GM18873 (cell line): ENCODE measurements at regions not wholly inside any gene's neighbourhood (a gene's known extent, or its start where the extent isn't known, plus 50 kb on each side); places are given as distances from the start of the nearest gene placed in this dataset.
"Not testable (repeated sequence)": the region's sequence is repeated elsewhere in the genome, so short reads cannot be mapped to it uniquely, and the experiment has no call there.

Source experiments
- ATAC-seq: cut with Tn5 transposase; IDR thresholded peaks from one replicate; pipeline ENCODE4 v1.9.1; 2021; ENCODE audit warnings: mild to moderate bottlenecking, moderate library complexity, moderate number of reproducible peaks; ENCODE audit not compliant: unreplicated experiment, low FRiP score

DNA sequence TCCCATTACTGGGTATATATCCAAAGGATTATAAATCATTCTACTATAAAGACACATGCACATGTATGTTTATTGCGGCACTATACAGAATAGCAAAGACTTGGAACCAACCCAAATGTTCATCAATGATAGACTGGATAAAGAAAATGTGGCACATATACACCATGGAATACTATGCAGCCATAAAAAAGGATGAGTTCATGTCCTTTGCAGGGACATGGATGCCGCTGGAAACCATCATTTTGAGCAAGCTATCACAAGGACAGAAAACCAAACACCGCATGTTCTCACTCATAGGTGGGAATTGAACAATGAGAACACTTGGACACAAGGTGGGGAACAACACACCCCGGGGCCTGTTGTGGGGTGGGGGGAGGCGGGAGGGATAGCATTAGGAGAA, 57.0 kb upstream of the NEUROD1 start:
- ATAC-seq, result not testable (repeated sequence)

DNA sequence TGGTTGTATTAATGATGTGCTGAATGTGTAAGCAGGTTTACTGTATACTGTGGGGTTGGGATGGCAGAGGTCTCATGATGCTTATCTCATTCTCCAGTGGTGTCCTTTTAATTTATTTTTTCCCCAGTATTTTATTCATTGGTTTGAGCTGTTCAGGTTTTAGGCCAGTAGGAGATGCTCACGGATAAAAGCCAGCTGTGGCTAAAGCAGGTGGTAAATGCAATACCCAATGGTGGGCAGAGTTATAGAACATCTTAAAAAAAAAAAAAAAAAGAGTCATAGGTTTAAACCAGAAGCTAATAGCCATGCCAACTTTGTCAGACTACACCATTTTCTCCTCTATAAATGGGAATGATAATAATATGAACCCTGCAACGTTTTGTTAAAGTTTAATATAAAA, 57.8 kb upstream of the NEUROD1 start:
- ATAC-seq, result no peak

DNA sequence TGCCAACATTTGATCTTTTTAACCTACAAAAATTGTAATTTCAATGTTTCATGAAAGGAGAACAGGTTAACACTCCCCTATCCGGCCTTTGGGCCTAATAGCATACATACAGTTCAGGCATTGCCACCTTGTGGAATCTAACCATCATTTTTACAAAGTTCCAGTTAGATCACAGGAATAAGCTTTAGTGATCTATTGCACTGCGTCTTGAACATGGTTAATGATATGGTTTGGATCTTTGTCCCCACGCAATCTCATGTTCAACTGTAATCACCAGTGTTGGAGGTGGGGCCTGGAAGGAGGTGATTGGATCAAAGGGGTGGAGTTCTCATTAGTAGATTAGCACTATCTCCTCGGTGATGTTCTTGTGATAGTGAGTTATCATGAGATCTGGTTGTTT, 58.2 kb upstream of the NEUROD1 start:
- ATAC-seq, result no peak

DNA sequence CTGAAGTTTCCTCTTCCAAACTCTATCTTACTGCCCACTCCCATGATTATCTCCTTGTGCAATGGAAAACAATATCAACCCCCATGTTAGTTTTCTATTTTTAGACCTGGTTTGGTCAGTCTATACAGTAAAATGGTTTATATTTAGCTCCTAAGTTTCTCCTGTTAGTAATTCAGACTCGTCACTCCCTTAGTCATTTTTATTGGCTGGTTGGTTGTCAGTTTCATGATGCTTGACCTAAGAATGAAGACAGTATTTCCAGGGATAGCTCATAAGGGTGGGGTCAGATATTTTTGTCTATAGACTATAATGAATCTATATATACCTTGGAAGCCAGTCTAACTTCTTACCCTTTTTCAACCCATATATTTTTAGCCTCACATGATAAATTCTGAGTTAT, 61.4 kb upstream of the NEUROD1 start:
- no peak for ATAC-seq

GRCh38 chr2:181742361-181742760, 62.0 kb upstream of the NEUROD1 start:
- ATAC-seq, result no peak

GRCh38 chr2:181742922-181743722, 62.8 kb upstream of the NEUROD1 start:
- no peak for ATAC-seq

- ATAC-seq, result no peak
Measured at GRCh38 chr2:181743723-181744031, 63.4 kb upstream of the NEUROD1 start.

DNA sequence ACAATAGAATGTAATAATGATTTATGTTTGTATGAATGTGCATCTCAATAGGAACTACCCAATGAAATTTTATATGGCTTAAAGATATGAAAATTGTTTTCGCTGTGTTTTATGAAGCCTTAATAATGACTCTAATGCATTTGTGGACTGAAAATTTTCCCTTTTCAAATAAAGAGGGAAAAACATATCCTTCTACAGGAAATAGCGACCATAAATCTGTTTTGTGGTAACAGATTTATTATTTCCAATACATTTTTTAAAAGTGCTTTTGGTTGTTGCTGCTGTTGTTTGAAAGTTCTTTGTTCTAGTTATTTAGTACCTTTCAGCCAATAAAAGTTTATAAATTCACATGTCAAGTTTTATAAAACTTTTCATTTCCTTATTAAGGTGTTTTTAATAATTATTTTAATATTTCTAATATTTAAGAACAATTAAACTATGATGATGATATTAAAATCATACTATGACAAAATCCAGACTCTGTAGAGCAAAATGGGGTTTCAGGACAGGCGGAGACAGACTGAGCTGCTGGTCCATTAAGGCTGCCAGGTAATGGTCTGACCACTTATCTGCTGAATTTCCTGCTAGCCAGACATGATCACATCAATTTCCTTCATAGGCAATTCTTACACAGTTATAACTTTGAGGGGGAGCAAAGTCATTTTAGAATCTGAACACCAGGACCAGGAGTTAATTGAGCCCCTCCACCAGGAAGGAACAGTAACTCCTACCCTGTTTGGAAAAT, 65.7 kb upstream of the NEUROD1 start:
- ATAC-seq, result no peak

- no peak for ATAC-seq
Measured at GRCh38 chr2:181746844-181747243, 66.5 kb upstream of the NEUROD1 start.

- ATAC-seq, result no peak
Measured at GRCh38 chr2:181750305-181750704, 70.0 kb upstream of the NEUROD1 start.

- ATAC-seq, result no peak
Measured at GRCh38 chr2:181751266-181752030, 71.1 kb upstream of the NEUROD1 start.

GRCh38 chr2:181752301-181752700, 72.0 kb upstream of the NEUROD1 start:
- no peak for ATAC-seq

DNA sequence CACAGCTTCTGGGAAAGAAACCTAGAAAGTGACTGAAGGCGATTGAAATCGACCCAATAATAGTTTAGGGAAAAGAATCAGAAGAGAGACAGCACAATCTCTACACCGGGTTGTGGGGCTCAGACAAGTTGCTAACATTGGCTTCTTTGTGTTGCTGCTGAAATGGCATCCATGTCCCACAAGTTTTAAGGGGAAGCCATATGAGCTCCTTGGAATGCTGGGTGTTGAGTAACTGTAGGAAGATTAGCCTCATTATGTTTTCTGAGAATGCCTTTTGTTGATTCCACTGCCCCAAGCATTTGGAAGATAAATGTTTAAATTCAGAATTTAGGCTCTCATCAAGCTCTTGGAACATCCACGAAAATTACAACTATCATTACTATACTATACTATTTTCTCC, 73.4 kb upstream of the NEUROD1 start:
- ATAC-seq, result no peak

DNA sequence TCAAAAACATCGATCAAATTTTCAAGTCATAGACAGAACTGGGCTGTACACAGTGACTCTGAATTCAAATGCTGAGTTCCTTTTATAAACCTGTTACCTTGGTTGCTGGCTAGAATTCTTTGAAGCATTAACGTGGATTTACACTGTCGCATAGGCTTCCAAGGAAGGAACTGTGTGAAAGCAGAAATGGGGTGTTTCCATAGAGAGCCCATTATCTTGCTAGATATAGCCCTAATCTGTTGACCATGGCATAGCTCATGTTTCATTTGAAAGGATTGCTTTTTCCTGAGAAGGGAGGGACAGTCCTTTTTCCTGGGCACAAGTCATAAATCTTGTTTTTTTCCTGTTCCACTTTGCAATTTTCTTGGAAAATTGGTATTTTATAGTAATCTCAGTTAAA, 73.8 kb upstream of the NEUROD1 start:
- no peak for ATAC-seq

GRCh38 chr2:181755181-181755580, 74.9 kb upstream of the NEUROD1 start:
- no peak for ATAC-seq

- ATAC-seq, result no peak
Measured at GRCh38 chr2:181760521-181760920, 80.2 kb upstream of the NEUROD1 start.

GRCh38 chr2:181761175-181761574, 80.9 kb upstream of the NEUROD1 start:
- no peak for ATAC-seq

- no peak for ATAC-seq
Measured at GRCh38 chr2:181762000-181762399, 81.7 kb upstream of the NEUROD1 start.

DNA sequence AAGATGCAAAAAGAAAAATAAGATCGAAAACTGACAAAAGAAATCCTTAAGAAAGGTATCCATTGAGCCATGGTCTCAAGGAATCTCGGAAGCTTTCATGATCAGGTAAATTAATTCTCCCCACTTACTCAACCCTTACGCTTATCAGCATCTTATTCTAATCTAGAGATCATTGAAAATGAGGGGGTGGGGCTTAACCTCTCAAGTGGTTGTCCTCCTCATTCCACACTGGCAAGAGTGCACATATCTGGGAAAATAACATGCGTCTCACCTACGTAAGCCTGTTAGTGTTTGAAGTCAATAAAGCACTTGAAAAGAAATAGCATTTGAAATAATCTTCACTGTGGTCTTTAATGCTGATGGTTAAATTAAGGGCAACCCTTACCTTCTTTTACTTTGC, 82.5 kb upstream of the NEUROD1 start:
- ATAC-seq, result no peak

GRCh38 chr2:181763423-181763822, 83.1 kb upstream of the NEUROD1 start:
- no peak for ATAC-seq
